SW 1271 (cell line): ENCODE measurements at regions not wholly inside any gene's neighbourhood (a gene's known extent, or its start where the extent isn't known, plus 50 kb on each side); places are given as distances from the start of the nearest gene placed in this dataset.

Experiments used
- DNase-seq, 2 experiments: peaks; one replicate each; lab custom pipeline; 2025; lab: John Stamatoyannopoulos, UW

- no peak for DNase-seq
Observed at GRCh38 chr9:16951502-16951901, 81.0 kb upstream of the BNC2 start.

DNA sequence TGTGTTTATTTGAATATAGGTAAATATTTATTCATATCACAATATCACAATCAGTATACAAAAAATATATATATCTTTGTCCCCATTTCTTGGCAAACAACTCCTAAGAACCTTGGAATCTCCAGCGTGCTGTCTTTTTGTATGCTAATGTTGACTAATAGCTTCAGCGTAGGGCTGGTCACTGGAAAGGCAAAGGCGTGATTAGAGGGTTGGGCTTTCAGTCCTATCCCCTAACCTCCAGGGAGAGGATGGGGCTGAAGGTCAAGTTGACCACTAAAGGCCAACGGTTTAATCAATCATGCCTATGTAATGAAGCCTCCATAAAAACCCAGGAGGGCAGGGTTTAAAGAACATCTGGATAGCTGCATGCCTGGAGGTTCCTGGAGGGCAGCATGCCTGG, 79.6 kb upstream of the BNC2 start:
- DNase-seq = no peak

DNA sequence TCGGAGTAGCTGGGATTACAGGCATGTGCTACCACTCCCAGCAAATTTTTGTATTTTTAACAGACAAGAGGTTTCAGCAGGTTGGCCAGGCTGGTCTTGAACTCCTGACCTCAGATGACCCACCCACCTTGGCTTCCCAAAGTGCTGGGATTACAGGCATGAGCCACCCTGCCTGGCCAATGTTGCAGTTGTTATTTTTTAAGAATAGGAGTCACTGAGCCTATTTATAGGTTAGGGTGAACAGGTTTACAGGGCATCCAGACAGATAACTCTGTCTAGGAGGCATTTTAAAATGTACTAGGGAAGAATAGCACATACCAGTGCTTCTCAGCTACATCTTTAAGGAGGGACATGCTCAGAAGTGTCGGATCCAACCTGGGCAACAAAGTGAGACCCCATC, 60.1 kb upstream of the BNC2 start:
- no peak for DNase-seq

DNA sequence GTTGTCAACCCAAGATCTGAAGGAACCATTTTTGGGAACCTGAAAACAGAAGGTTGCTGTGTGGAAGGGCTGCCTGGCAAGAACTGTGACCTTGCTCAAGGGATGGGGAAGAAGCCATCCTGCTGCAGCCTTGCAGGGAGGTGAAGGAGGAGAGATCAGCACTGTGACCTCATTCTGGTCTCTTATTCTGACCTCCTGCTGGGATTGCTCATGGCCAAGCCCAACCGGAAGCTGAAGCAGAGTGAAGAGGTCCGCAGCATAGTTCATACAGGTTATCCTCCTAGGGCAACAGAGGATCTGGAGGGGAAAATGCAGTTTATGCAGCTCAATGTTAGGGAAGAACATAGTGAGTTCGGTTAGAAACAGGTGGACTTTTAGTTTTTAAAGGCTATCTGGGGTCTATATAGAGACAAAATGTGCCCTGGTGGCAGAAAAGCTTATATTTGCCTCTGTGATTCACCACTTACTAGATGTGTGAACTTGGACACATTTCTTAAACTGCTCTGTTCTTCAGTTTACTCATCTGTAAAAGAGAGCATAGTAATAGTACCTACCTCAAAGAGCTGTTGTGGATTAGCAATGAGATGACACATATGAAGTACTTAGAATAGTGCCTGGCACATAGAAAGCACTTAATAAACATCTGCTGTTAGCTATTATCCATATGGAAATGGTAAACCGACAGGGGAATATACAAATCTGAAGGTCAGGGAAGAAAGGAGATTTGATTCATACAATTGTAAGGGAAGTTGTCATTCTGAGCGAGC, 57.9 kb upstream of the BNC2 start:
- DNase-seq = no peak

DNA sequence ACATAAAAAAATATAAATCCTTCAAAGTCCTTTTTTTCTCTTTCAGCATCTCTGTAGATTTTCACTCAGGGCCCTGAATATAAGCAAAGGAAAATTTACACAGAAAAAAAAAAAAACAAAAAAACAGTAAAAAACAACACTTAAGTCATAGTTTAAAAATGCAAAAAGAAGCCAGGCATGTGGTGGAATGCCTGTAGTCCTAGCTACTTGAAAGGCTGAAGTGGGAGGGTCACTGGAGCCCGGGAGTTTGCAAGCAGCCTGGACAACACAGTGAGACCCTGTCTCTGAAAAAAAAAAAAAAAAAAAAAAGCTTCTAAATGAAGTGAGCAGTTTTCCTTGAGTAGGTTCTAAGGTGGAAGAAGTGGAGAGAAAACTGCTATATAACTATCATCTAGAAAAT, 55.0 kb upstream of the BNC2 start:
- DNase-seq = no peak

DNA sequence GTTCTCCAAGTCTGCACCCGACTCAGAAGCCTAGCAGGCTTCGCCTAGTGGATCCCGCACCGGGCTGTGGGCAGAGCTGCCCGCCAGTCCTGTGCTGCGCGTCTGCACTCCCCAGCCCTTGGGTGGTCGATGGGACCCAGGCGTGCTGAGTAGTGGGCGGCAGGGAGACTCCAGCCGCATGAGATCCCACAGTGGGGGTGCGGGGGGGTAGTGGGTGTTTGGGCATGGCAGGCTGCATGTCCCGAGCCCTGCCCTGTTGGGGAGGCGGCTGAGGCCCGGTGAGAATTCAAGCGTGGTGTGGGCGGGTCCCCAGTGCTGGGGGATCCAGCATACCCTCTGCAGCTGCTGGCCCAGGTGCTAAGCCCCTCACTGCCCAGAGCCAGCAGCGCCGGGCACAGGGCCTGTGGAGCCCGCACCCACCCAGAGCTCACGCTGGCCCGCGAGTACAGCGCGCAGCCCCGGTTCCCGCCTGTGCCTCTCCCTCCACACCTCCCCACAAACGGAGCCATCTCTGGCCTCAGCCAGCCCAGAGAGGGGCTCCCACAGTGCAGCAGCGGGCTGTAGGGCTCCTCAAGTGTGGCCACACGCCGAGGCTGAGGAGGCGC, 53.9 kb upstream of the BNC2 start:
- no peak for DNase-seq

DNA sequence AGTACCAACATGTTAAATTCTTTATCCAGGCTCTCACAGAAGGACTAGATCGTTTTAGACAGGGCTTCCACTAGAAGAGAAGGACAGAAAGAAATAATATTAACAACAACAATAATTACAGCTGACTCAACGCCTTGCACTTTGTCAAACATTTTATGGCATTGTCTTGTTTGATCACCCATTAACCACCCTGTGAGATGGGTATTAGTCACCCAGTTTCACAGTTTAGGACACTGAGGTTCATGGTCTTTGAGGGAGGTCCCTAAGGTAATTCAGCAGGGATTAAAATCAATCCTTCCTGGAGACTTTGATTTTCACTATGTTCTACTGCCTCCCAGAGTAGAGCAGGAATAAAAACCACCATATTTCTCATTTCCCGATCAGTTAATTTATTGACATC, 51.4 kb upstream of the BNC2 start:
- no peak for DNase-seq
